Upper lobe of right lung (tissue), 1 donor: ENCODE measurements at regions not wholly inside any gene's neighbourhood (a gene's known extent, or its start where the extent isn't known, plus 50 kb on each side); places are given as distances from the start of the nearest gene placed in this dataset.

ENCODE experiments used
- ATAC-seq: fragments of 200-7000 bp; cut with Tn5 transposase; one replicate; pipeline ENCODE4 v1.9.1; 2020; ENCODE audit warnings: mild to moderate bottlenecking, moderate library complexity
- DNase-seq: peaks from one replicate; pipeline ENCODE4 v3.0.0-alpha.2; 2020
- H3K27ac ChIP-seq: fragments of 200-600 bp; one replicate; pipeline ENCODE4 v1.8.0; 2022
- H3K27me3 ChIP-seq: fragments of 200-600 bp; one replicate; pipeline ENCODE4 v1.8.0; 2022; ENCODE audit warnings: mild to moderate bottlenecking
- H3K36me3 ChIP-seq: fragments of 200-600 bp; one replicate; pipeline ENCODE4 v1.8.0; 2022
- H3K4me1 ChIP-seq: fragments of 200-600 bp; one replicate; pipeline ENCODE4 v1.8.0; 2022
- H3K4me3 ChIP-seq: fragments of 200-600 bp; one replicate; pipeline ENCODE4 v1.8.0; 2022; ENCODE audit warnings: mild to moderate bottlenecking
- H3K9me3 ChIP-seq: fragments of 200-600 bp; one replicate; pipeline ENCODE4 v1.8.0; 2022
- intact Hi-C: fragments of 100-400 bp; cut with DNase I; formaldehyde crosslinking; loops from one replicate; pipeline ENCODE4 v1.11.0; 2022
- TF ChIP-seq, protein P1 (sequence below): fragments of 200-600 bp; IDR thresholded peaks from one replicate; pipeline ENCODE4 v1.8.0; 2022; ENCODE audit warnings: antibody characterized with exemption
- donor health status: DM: no; HTN: yes; CAD: no; lungs with severe emphysema.

DNA sequence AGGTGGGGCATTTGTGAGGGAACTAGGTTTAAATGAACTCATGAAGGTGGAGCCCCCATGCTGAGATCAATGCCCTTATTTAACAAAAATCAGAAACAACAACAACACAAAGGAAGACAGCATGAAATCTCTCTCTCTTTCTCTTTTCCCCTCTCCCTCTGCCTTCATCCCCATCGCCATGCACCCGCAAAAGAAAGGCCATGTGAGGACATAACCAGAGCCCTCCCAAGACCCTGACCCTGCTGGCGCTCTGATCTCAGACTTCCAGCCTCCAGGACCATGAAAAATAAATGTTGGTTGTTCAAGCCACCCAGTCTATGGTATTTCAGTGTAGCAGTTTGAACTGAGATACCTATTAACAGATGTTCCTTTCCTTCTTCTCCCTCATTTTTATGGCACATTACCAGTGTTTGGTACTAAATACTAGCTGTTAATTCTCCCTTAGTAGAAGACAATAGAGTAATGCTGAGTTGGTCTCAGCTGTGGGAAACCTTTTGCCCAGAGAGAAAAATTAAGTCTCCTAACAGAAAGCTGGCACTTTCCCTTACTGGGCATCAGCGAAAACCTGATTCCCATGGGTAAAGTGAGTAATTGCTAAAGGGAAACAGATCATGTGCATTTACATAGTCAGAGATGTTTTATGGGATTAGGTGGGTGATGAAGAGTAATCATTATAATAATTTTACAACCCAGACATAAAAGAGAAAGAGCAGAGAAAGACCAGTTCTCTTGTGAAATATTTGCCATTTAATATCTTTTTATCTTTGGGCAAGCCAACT is 264.0 kb upstream of the PLEKHG7 start:
- intact Hi-C loops: no loop called here
- no peaks in the 10 kb centered on the region for H3K27me3 ChIP-seq
- TF ChIP-seq, protein P1, sequence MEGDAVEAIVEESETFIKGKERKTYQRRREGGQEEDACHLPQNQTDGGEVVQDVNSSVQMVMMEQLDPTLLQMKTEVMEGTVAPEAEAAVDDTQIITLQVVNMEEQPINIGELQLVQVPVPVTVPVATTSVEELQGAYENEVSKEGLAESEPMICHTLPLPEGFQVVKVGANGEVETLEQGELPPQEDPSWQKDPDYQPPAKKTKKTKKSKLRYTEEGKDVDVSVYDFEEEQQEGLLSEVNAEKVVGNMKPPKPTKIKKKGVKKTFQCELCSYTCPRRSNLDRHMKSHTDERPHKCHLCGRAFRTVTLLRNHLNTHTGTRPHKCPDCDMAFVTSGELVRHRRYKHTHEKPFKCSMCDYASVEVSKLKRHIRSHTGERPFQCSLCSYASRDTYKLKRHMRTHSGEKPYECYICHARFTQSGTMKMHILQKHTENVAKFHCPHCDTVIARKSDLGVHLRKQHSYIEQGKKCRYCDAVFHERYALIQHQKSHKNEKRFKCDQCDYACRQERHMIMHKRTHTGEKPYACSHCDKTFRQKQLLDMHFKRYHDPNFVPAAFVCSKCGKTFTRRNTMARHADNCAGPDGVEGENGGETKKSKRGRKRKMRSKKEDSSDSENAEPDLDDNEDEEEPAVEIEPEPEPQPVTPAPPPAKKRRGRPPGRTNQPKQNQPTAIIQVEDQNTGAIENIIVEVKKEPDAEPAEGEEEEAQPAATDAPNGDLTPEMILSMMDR: no peak
- H3K4me3 ChIP-seq: no peak overlapping the region
- no peaks in the 10 kb centered on the region for H3K4me1 ChIP-seq
- ATAC-seq (no peak), DNase-seq (no peak)
- H3K9me3 ChIP-seq: no peaks in the 10 kb centered on the region
- no peak overlapping the region for H3K27ac ChIP-seq
- no peaks in the 10 kb centered on the region for H3K36me3 ChIP-seq

DNA sequence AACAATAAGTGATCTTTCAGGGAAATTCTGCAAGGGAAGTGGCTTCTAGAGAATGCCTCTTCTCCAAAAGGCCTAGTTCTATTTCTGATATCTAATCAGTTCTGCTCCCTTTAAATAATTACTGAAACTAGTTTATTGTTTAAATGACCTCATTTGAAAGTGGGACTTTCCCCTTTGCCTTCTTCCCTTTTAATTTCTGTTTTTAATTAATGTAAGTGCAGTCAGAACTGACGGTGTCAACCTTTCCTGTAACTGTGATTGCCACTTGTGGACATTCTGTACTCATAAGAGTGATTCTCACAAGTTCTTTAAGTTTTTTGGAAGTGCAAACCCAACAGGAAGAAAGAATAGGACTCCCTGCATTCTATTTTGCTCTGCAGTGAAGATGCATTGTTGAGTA is 265.3 kb upstream of the PLEKHG7 start:
- no peaks in the 10 kb centered on the region for H3K36me3 ChIP-seq
- H3K27me3 ChIP-seq: no peaks in the 10 kb centered on the region
- intact Hi-C loops: no loop called here
- ATAC-seq (no peak), DNase-seq (no peak)
- TF ChIP-seq, protein P1: no peak
- H3K4me1 ChIP-seq: no peaks in the 10 kb centered on the region
- H3K4me3 ChIP-seq: no peak overlapping the region
- H3K27ac ChIP-seq: no peak overlapping the region
- no peaks in the 10 kb centered on the region for H3K9me3 ChIP-seq

DNA sequence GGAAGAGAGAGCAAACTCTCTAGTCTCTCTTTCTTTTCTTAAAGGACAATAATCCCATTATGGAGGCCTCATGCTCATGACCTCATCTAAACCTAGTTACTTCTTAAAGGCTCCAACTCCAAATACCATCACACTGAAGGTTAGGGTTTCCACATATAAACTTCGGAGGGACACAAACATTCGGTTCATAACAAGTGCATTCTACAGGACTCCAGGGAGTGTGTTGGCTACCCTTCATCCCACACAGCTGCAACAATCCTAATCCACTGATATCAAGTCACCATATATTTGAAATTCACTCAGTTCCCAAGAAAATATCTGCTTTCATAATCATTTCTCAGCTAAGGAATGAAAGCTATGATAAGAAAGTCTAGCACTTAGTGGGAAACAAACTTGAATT is 265.9 kb upstream of the PLEKHG7 start:
- TF ChIP-seq, protein P1: no peak
- H3K4me3 ChIP-seq: no peak overlapping the region
- H3K27ac ChIP-seq: no peak overlapping the region
- no peaks in the 10 kb centered on the region for H3K9me3 ChIP-seq
- no peak for DNase-seq
- intact Hi-C loops: no loop called here
- no peaks in the 10 kb centered on the region for H3K4me1 ChIP-seq
- no peaks in the 10 kb centered on the region for H3K36me3 ChIP-seq
- no peak for ATAC-seq
- H3K27me3 ChIP-seq: no peaks in the 10 kb centered on the region

DNA sequence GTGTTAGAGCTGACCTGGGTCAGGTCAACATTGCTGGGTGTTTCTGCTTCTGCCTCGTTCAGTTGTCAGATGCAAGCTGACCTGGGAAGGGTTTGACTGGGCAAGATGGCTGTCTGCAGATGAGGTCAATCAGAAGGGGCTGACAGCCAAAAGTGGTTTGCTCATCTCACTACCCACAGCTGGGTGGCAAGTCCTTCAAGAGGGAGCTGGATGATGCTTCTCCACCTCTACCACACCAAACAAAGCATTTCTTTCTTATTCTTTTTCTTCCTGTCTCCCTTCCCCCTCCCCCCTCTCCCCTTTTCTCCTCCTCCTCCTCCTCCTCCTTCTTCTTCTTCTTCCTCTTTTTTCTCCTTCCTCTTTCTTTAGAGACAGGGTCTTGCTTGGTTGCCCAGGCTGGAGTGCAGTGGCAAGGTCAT is 268.2 kb upstream of the PLEKHG7 start:
- H3K9me3 ChIP-seq: no peaks in the 10 kb centered on the region
- no peak overlapping the region for H3K27ac ChIP-seq
- TF ChIP-seq, protein P1: no peak
- H3K36me3 ChIP-seq: no peaks in the 10 kb centered on the region
- DNase-seq (no peak), ATAC-seq (no peak)
- H3K4me1 ChIP-seq: no peaks in the 10 kb centered on the region
- H3K4me3 ChIP-seq: no peak overlapping the region
- intact Hi-C loops: no loop called here
- H3K27me3 ChIP-seq: no peaks in the 10 kb centered on the region

DNA sequence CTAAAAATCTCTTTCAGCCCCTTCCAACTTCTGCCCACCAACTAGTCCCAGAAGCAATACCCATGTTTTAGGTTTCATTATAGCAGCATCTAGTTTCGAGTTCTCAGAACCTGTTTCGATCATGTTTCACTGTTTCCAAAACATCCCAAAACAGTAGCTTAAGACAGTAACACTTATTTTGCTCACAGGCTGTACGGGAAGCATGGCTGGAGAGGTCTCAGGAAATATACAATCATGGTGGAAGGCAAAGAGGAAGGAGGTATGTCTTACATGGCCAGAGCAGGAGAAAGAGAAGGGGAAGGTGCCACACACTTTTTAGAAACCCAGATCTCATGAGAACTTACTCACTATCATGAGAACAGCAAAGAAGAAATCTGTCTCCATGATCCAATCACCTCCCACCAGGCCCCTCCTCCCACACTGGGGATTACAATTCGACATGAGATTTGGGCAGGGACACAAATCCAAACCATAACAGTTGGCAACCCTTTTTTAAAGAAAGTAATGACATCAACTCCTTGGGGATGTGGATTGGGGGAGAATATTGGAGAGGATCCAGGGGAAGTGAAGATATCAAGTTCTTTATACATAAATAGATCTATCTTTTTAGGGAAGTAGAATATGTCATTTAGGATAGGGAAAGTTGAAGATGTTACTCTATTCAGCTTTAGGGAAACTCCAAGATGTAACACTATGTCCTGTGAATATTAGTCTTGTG is 269.9 kb upstream of the PLEKHG7 start:
- Histone ChIP-seq H3K36me3 (no peaks in the 10 kb centered on the region), H3K27me3 (no peaks in the 10 kb centered on the region), H3K4me1 (no peaks in the 10 kb centered on the region), H3K9me3 (no peaks in the 10 kb centered on the region), H3K4me3 (no peak overlapping the region), H3K27ac (no peak overlapping the region)
- TF ChIP-seq, protein P1: no peak
- intact Hi-C loops: no loop called here
- ATAC-seq (no peak), DNase-seq (no peak)
